GM21528 (cell line): ENCODE measurements at regions not wholly inside any gene's neighbourhood (a gene's known extent, or its start where the extent isn't known, plus 50 kb on each side); places are given as distances from the start of the nearest gene placed in this dataset.
"Not testable (repeated sequence)": the region's sequence is repeated elsewhere in the genome, so short reads cannot be mapped to it uniquely, and the experiment has no call there.

Experiments
- ATAC-seq: cut with Tn5 transposase; IDR thresholded peaks from one replicate; pipeline ENCODE4 v1.9.1; 2021; ENCODE audit warnings: mild to moderate bottlenecking, moderate library complexity; ENCODE audit not compliant: unreplicated experiment, low FRiP score

GRCh38 chr21:13935396-13936032, 275.2 kb downstream of the LIPI start:
- ATAC-seq: not testable (repeated sequence)

- ATAC-seq: not testable (repeated sequence)
These were observed 275.8 kb downstream of the LIPI start for GRCh38 chr21:13934887-13935342.

- not testable (repeated sequence) for ATAC-seq
These were observed 287.6 kb downstream of the LIPI start for GRCh38 chr21:13923175-13923574.

- not testable (repeated sequence) for ATAC-seq
These were observed 289.3 kb downstream of the LIPI start for GRCh38 chr21:13921455-13921854.

- ATAC-seq: not testable (repeated sequence)
These were observed 297.8 kb downstream of the POTED start for GRCh38 chr21:13907385-13907784.

- ATAC-seq: not testable (repeated sequence)
These were observed 287.1 kb downstream of the POTED start for GRCh38 chr21:13896596-13897247.

- ATAC-seq: not testable (repeated sequence)
These were observed 284.0 kb downstream of the POTED start for GRCh38 chr21:13893617-13894016.

- not testable (repeated sequence) for ATAC-seq
These were observed 283.4 kb downstream of the POTED start for GRCh38 chr21:13893025-13893424.

- ATAC-seq: not testable (repeated sequence)
These were observed 282.7 kb downstream of the POTED start for GRCh38 chr21:13892146-13892751.

GRCh38 chr21:13889176-13889575, 279.6 kb downstream of the POTED start:
- not testable (repeated sequence) for ATAC-seq

GRCh38 chr21:13883641-13884395, 274.2 kb downstream of the POTED start:
- not testable (repeated sequence) for ATAC-seq

- not testable (repeated sequence) for ATAC-seq
These were observed 267.9 kb downstream of the POTED start for GRCh38 chr21:13877503-13877902.

- not testable (repeated sequence) for ATAC-seq
These were observed 267.4 kb downstream of the POTED start for GRCh38 chr21:13876999-13877398.

GRCh38 chr21:13874001-13874400, 264.4 kb downstream of the POTED start:
- ATAC-seq: not testable (repeated sequence)

GRCh38 chr21:13854638-13855037, 245.1 kb downstream of the POTED start:
- ATAC-seq: no peak

- ATAC-seq: not testable (repeated sequence)
These were observed 241.2 kb downstream of the POTED start for GRCh38 chr21:13850808-13851207.

- ATAC-seq: not testable (repeated sequence)
These were observed 239.9 kb downstream of the POTED start for GRCh38 chr21:13849489-13849888.

GRCh38 chr21:13846718-13847117, 237.1 kb downstream of the POTED start:
- ATAC-seq: not testable (repeated sequence)

- ATAC-seq: not testable (repeated sequence)
These were observed 235.0 kb downstream of the POTED start for GRCh38 chr21:13844574-13844973.

GRCh38 chr21:13843081-13843480, 233.5 kb downstream of the POTED start:
- ATAC-seq: not testable (repeated sequence)

GRCh38 chr21:13827666-13828065, 218.1 kb downstream of the POTED start:
- not testable (repeated sequence) for ATAC-seq
